GM12864 (cell line): ENCODE measurements at regions not wholly inside any gene's neighbourhood (a gene's known extent, or its start where the extent isn't known, plus 50 kb on each side); places are given as distances from the start of the nearest gene placed in this dataset.

ENCODE experiments used
- DNase-seq: peaks from one replicate; pipeline ENCODE4 v3.0.0-alpha.2; 2011; ENCODE audit warnings: low read depth
- H3K4me3 ChIP-seq: 2 replicates; pipeline ENCODE4 v1.5.1; 2011; ENCODE audit warnings: mild to moderate bottlenecking, low read depth, low read length, control low read depth
- TF ChIP-seq, protein P1 (sequence below): IDR thresholded peaks from 2 replicates; pipeline ENCODE4 v1.5.1; 2011; ENCODE audit warnings: low read depth, mild to moderate bottlenecking, moderate library complexity, low read length, control low read depth, inconsistent platforms; ENCODE audit errors: missing control alignments

DNA sequence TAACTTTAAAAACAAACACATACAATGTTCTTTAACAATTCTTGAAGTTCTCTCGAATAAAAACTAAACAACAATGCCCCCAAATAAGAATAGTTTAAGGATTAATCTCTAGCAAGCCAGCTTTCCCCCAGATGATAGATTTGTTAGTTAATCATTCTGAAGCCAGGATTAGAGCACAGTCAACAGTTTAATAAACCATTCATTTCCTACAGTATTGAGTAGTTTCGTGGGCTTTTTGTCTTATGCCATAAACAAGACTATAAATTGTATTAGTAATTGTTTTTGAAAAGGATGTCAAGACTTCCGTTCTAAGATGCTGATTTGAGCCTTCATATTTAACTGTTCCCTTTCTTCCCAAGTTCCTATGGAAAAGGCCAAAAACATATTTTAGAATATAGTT, 136.6 kb downstream of the PIK3R1 start:
- TF ChIP-seq, protein P1, sequence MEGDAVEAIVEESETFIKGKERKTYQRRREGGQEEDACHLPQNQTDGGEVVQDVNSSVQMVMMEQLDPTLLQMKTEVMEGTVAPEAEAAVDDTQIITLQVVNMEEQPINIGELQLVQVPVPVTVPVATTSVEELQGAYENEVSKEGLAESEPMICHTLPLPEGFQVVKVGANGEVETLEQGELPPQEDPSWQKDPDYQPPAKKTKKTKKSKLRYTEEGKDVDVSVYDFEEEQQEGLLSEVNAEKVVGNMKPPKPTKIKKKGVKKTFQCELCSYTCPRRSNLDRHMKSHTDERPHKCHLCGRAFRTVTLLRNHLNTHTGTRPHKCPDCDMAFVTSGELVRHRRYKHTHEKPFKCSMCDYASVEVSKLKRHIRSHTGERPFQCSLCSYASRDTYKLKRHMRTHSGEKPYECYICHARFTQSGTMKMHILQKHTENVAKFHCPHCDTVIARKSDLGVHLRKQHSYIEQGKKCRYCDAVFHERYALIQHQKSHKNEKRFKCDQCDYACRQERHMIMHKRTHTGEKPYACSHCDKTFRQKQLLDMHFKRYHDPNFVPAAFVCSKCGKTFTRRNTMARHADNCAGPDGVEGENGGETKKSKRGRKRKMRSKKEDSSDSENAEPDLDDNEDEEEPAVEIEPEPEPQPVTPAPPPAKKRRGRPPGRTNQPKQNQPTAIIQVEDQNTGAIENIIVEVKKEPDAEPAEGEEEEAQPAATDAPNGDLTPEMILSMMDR = no peak
- H3K4me3 ChIP-seq = no peak overlapping the region
- DNase-seq = no peak

DNA sequence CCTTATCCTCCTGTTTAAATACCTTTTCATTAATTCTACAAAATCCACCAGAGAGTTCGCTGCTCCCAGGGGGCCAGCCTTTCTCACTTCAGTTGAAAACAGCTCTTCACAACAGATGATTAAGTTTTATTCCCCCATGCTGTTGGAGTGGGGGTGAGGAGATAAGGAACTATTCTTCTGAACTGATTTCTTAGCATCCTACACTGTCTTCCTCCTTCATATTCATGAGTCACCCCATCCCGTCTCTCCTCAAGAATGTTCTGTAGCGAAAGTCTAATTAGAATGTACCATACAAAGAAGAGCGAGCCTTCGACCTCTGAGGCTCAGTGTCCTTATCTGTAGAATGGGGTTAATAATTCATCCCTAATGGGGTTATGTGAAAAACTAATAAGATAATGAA, 138.0 kb downstream of the PIK3R1 start:
- TF ChIP-seq, protein P1 = no peak
- H3K4me3 ChIP-seq = no peak overlapping the region
- no peak for DNase-seq

DNA sequence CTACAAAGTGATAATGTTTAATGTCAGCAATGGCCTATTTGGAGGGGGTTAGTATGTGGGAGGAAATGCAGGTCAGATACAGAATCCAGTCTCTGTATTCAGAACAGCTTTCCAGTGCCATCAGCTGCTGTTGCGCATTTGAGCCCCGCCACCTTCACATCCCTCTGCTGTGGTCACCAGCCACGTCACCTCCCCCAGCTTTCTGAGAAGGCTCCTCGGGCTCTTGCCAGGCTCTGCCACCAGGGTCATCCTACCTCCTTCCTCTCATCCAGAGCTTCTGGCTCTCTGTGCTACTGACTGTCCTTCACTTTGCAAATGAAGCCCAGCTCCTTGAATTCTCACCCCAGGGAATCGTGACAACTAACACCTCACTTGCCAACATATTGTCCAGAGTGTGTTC, 138.8 kb downstream of the PIK3R1 start:
- TF ChIP-seq, protein P1 = no peak
- no peak for DNase-seq

DNA sequence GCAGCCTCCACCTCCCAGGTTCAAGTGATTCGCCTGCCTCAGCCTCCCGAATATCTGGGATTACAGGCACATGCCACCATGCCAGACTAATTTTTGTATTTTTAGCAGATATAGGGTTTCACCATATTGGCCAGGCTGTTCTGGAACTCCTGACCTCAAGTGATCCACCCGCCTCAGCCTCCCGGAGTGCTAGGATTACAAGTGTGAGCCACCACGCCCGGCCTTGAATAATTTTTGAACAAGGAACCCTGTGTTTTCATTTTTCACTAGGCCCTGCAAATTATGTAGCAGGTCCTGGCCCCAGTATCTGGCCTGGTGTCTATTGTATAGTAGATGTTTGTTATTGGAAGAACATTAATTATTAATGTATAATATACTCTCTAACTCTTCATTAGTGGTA, 140.7 kb downstream of the PIK3R1 start:
- DNase-seq = no peak
- TF ChIP-seq, protein P1 = no peak
- no peak overlapping the region for H3K4me3 ChIP-seq

More for the DNA sequence above, 138.8 kb downstream of the PIK3R1 start:
- no peak overlapping the region for H3K4me3 ChIP-seq

DNA sequence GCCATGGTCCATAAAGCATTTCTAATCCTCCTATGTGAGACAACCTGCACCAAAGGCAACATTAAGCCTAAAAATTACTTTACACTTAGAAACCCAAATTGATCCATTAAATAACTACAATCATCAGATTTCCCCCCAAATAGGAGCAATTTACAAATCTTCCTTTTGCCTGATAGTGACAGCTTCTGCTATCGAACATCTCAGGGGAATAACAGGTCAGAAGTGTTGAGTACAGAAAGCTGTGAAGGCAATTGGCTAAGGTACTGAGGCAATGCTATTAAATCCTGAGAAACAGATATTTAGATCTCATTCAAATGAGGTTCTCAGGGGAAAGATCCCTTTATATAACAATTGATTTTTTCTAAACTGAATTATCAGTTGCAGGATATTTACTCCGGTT, 141.1 kb downstream of the PIK3R1 start:
- DNase-seq = no peak
- no peak overlapping the region for H3K4me3 ChIP-seq
- TF ChIP-seq, protein P1 = no peak

DNA sequence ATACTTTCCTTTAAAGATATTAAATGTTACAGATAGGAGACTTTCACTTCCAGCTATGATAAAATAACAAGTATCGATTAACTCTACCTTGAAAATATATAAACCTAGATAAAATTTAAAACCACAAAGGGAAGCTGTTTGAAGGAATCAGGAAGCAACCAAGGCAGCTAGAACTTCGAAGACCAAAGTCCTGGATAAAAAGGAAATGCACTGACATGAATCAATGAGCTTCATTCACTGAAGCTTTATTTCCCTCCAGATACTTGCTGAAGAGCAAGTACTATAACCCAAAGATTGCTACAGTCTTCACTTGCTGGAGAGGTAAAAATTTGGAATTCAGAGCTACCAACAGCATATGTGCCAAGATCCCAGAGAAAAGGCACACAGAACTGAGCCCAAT, 144.1 kb downstream of the PIK3R1 start:
- no peak for DNase-seq
- no peak overlapping the region for H3K4me3 ChIP-seq

DNA sequence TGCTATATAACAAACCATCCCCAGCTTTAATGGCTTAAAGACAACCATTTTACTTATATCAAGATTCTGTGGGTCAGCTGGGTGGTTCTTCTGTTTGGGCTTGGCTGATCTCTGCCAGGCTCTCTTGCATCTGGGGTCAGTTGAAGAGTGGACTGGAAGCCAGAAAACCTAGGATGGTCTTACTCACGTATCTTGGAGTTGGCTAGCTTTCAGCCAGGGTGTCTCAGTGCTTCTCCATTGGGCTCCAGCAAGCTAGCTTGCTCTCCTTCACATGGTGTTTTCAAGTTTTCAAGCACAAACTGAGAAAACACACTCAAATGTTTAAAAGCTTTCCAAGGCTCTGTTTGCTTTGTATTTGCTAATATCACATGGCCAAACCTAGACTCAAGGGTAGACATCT, 146.8 kb downstream of the PIK3R1 start:
- no peak for DNase-seq
- TF ChIP-seq, protein P1 = no peak
- H3K4me3 ChIP-seq = no peak overlapping the region

More for the DNA sequence above, 144.1 kb downstream of the PIK3R1 start:
- TF ChIP-seq, protein P1 = no peak
